Calu3 (cell line): ENCODE measurements at regions not wholly inside any gene's neighbourhood (a gene's known extent, or its start where the extent isn't known, plus 50 kb on each side); places are given as distances from the start of the nearest gene placed in this dataset.

Source experiments
- BruUV-seq: library from RNA; stranded (reverse); fragments of 400-500 nt; replicated peaks from 2 replicates; lab custom pipeline; 2021; lab: Mats Ljungman, UMichigan
- CTCF ChIA-PET: fragments of 300-600 bp; sonication (Branson Sonifier 250); formaldehyde crosslinking; loops from one replicate; lab custom pipeline; 2022; ENCODE audit warnings: antibody characterized with exemption; lab: Charles Lee
- DNase-seq: peaks from one replicate; pipeline ENCODE4 v3.0.0; 2022
- H3K27ac Mint-ChIP-seq: one replicate; pipeline ENCODE4 v1.8.0; 2022; ENCODE audit warnings: mixed read lengths; ENCODE audit not compliant: unreplicated experiment
- H3K27me3 Mint-ChIP-seq: one replicate; pipeline ENCODE4 v1.8.0; 2022; ENCODE audit warnings: mixed read lengths; ENCODE audit not compliant: unreplicated experiment
- H3K36me3 Mint-ChIP-seq: one replicate; pipeline ENCODE4 v1.8.0; 2022; ENCODE audit warnings: mild to moderate bottlenecking, moderate library complexity, mixed read lengths; ENCODE audit not compliant: insufficient read depth, unreplicated experiment
- H3K4me1 Mint-ChIP-seq: one replicate; pipeline ENCODE4 v1.8.0; 2022; ENCODE audit warnings: mild to moderate bottlenecking, low read depth, mixed read lengths; ENCODE audit not compliant: unreplicated experiment
- H3K4me3 Mint-ChIP-seq: one replicate; pipeline ENCODE4 v1.8.0; 2022; ENCODE audit warnings: mild to moderate bottlenecking, low read depth, moderate library complexity, mixed read lengths; ENCODE audit not compliant: unreplicated experiment
- H3K9me3 Mint-ChIP-seq: one replicate; pipeline ENCODE4 v1.8.0; 2022; ENCODE audit warnings: low read depth, mixed read lengths; ENCODE audit not compliant: unreplicated experiment
- intact Hi-C: fragments of 100-400 bp; cut with micrococcal nuclease; formaldehyde crosslinking; loops from one replicate; pipeline ENCODE4 v1.10.0; 2022; ENCODE audit not compliant: unreplicated experiment
- TF ChIP-seq, protein P1 (sequence below): fragments of 200-600 bp; IDR thresholded peaks from one replicate; pipeline ENCODE4 v1.8.0; 2022; ENCODE audit warnings: antibody characterized with exemption; ENCODE audit not compliant: unreplicated experiment

DNA sequence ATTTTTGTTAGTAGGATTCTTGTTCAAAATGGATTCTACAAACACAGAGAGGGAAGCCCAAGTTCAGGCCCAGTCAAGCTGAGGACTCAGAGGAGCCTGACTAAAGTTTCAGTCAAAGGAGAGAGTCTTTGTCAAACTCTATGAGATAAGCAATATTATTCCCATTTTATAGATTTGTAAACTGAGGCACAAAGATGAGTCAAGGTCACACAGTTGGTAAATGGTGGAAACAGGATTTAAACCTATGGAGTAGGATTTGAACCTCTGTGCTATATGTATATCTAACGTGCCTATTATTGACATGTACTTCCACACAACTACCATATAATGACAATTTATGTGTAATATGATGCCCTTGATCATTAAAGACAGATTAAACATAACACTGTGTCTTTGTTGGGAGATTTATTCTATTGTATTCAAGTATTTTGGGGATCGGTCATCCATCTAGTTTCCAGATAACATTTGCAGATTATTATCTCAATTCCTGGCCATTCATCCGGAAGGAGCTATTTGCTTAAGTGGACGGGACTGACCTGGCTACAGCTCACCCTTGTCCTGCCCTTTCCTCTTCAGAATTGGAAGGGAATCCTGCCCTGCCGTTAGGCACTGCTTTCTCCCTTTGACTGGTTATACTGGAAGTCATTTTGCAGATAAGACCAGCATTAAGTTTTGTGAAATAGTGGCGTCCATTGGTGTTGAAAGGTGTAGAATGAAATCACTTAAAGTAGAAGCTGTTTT lies 86.1 kb upstream of the LMO4 start:
- no peaks in the 10 kb centered on the region for H3K36me3 Mint-ChIP-seq
- CTCF ChIA-PET = interaction anchor here (0.5 kb wide), 1 partner anchor 17 kb away, joined by 5 read pairs; no protein-coding TSS in a partner anchor
- no TSS peak for BruUV-seq
- intact Hi-C loops = no loop called here
- TF ChIP-seq, protein P1, sequence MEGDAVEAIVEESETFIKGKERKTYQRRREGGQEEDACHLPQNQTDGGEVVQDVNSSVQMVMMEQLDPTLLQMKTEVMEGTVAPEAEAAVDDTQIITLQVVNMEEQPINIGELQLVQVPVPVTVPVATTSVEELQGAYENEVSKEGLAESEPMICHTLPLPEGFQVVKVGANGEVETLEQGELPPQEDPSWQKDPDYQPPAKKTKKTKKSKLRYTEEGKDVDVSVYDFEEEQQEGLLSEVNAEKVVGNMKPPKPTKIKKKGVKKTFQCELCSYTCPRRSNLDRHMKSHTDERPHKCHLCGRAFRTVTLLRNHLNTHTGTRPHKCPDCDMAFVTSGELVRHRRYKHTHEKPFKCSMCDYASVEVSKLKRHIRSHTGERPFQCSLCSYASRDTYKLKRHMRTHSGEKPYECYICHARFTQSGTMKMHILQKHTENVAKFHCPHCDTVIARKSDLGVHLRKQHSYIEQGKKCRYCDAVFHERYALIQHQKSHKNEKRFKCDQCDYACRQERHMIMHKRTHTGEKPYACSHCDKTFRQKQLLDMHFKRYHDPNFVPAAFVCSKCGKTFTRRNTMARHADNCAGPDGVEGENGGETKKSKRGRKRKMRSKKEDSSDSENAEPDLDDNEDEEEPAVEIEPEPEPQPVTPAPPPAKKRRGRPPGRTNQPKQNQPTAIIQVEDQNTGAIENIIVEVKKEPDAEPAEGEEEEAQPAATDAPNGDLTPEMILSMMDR = no peak
- H3K9me3 Mint-ChIP-seq = no peaks in the 10 kb centered on the region
- no peak overlapping the region for H3K4me3 Mint-ChIP-seq
- H3K27ac Mint-ChIP-seq = no peak overlapping the region
- H3K27me3 Mint-ChIP-seq = no peaks in the 10 kb centered on the region
- DNase-seq = no peak
- peaks cover 20% of the 10 kb centered on the region for H3K4me1 Mint-ChIP-seq

- Mint-ChIP-seq H3K4me3 (no peak overlapping the region), H3K4me1 (peaks cover 20% of the 10 kb centered on the region), H3K27me3 (no peaks in the 10 kb centered on the region), H3K27ac (no peak overlapping the region), H3K9me3 (no peaks in the 10 kb centered on the region), H3K36me3 (no peaks in the 10 kb centered on the region)
- no peak for DNase-seq
- intact Hi-C loops = no loop called here
- TF ChIP-seq, protein P1 = no peak
- no TSS peak for BruUV-seq
- CTCF ChIA-PET = interaction anchor here (0.6 kb wide), 1 partner anchor 64 kb away, joined by 6 read pairs; no protein-coding TSS in a partner anchor
Observed at GRCh38 chr1:87243573-87243972, 85.1 kb upstream of the LMO4 start.

DNA sequence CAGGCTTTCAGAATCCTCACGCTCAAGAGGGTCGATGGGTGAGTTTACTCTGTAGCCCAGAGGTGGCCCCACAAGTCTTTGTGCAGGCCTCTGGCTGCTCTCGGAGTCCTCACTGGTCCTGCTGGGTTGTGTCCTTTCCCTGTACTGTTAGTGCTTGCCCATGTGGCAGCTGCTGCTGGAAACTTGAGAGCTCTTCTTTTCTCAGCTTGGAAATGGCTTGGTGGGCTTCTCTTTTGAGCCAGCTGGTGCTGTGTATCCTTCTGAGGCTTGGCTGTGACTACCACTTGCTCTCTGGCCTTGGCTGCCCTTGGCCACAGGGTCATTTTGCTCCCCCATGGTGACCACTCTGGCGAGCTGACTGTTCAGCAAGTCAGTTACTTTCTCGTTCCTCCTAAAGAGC lies 82.2 kb upstream of the LMO4 start:
- Mint-ChIP-seq H3K4me3 (no peak overlapping the region), H3K36me3 (no peaks in the 10 kb centered on the region), H3K9me3 (no peaks in the 10 kb centered on the region), H3K27ac (no peak overlapping the region), H3K4me1 (peaks cover 25% of the 10 kb centered on the region), H3K27me3 (no peaks in the 10 kb centered on the region)
- CTCF ChIA-PET = no interaction called here
- TF ChIP-seq, protein P1 = no peak
- no peak for DNase-seq
- BruUV-seq = no TSS peak
- intact Hi-C loops = no loop called here

DNA sequence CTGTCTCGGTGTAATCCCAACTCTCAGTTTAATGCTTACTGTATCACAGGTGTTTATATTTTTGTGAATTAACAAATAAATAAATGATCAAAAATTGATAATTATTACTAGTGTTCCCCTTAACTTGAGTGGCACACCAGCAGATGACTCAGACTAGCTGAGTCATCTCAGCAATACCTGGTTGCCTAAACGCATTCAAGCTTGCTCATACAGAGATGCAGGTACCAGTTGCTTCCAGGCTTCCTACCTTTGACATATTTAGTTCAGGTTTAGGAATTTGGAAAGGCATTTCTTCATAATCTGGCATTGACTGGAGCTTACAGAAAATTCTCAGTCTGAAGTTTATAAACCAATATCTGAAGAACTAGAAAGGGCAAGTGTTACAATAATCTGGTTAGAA lies 78.9 kb upstream of the LMO4 start:
- Mint-ChIP-seq H3K36me3 (no peaks in the 10 kb centered on the region), H3K27ac (peak overlapping the region; percentile 19), H3K9me3 (no peaks in the 10 kb centered on the region), H3K4me3 (no peak overlapping the region), H3K27me3 (no peaks in the 10 kb centered on the region), H3K4me1 (peaks cover 26% of the 10 kb centered on the region)
- CTCF ChIA-PET = interaction anchor here (0.7 to 1.2 kb wide), 2 partner anchors 9 to 11 kb away, joined by 4 to 5 read pairs; no protein-coding TSS in a partner anchor
- TF ChIP-seq, protein P1 = no peak
- BruUV-seq = no TSS peak
- intact Hi-C loops = loop anchor here (5.0 kb wide), 1 partner anchor 98 kb away; no protein-coding TSS in a partner anchor
- peak; percentile 35 for DNase-seq
